Ectodermal cell (in vitro differentiated cells): ENCODE measurements at regions not wholly inside any gene's neighbourhood (a gene's known extent, or its start where the extent isn't known, plus 50 kb on each side); places are given as distances from the start of the nearest gene placed in this dataset.

ENCODE experiments used
- H3K27ac ChIP-seq: 2 replicates; pipeline ENCODE4 v1.7.0; 2013; ENCODE audit warnings: mild to moderate bottlenecking, low read depth, low read length; ENCODE audit not compliant: insufficient read depth, poor library complexity, severe bottlenecking
- H3K27me3 ChIP-seq: 2 replicates; pipeline ENCODE4 v1.7.0; 2013; ENCODE audit warnings: mild to moderate bottlenecking, low read length; ENCODE audit not compliant: insufficient read depth, control insufficient read depth, poor library complexity, severe bottlenecking
- H3K36me3 ChIP-seq: one replicate; pipeline ENCODE4 v1.7.0; 2013; ENCODE audit warnings: low read length; ENCODE audit not compliant: control insufficient read depth, insufficient read depth
- H3K4me1 ChIP-seq: one replicate; pipeline ENCODE4 v1.7.0; 2013; ENCODE audit warnings: low read length; ENCODE audit not compliant: control insufficient read depth, insufficient read depth
- H3K4me3 ChIP-seq: 2 replicates; pipeline ENCODE4 v1.7.0; 2013; ENCODE audit warnings: low read depth, low read length, control low read depth; ENCODE audit not compliant: insufficient read depth
- H3K9me3 ChIP-seq: 2 replicates; pipeline ENCODE4 v1.7.0; 2013; ENCODE audit warnings: mild to moderate bottlenecking, low read length, moderate library complexity; ENCODE audit not compliant: control insufficient read depth
- WGBS, 2 experiments: methylation state at CpG; one replicate each; pipeline ENCODE4 v1.1.7; 2013; ENCODE audit warnings: missing lambda C conversion rate in 2 of 2; 5-methylcytosine and 5-hydroxymethylcytosine counted together

DNA sequence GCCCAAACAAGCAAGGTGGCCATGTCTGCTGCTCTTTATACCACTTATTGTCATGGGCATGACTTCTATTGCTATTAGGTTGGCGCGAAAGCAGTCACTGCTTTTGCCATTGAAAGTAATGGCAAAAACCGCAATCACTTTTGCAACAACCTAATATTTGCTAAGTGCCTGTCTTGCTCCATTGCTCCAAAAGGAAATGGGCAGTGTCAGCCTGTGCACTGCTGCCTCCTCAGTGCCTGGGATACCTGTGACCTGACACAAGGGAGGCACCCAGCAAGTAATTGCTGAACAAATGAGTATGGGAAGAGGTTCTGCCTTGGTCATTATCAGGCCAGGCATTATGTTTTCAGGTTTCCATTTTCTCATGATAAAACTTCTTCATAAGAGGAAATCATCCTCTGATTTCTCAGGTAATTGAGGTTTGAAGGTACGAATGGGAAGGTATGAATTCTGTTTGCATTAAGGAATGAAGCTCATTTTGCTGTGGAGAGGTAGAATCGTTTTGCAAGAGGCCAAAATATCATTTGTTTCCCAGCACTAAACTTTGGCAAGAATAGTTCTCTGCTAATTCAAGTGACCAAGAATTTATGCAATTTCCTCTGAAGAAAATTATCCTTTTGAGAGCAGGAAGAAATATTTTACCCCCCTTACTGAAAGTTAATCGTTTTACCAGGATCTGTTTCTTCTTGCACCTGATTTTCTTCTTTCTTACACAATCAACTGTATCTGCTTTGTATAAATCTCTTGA is 128.4 kb upstream of the SPRY2 start:
- 91 to 96% methylated on average over 6 of the region's 6 CpGs for WGBS, 2 experiments
- Histone ChIP-seq H3K27ac (no peak overlapping the region), H3K4me1 (peaks cover 11% of the 10 kb centered on the region), H3K27me3 (no peaks in the 10 kb centered on the region), H3K36me3 (no peaks in the 10 kb centered on the region), H3K9me3 (no peaks in the 10 kb centered on the region), H3K4me3 (no peak overlapping the region)

GRCh38 chr13:80465321-80465720 is 124.4 kb upstream of the SPRY2 start:
- no peaks in the 10 kb centered on the region for H3K9me3 ChIP-seq
- H3K4me3 ChIP-seq, result no peak overlapping the region
- no peaks in the 10 kb centered on the region for H3K27me3 ChIP-seq
- no peaks in the 10 kb centered on the region for H3K36me3 ChIP-seq
- 85 to 92% methylated on average over 1 to 2 of the region's 2 CpGs for WGBS, 2 experiments
- peaks cover 5% of the 10 kb centered on the region for H3K4me1 ChIP-seq
- H3K27ac ChIP-seq, result no peak overlapping the region

GRCh38 chr13:80463673-80464352 is 122.9 kb upstream of the SPRY2 start:
- 86 to 95% methylated on average over 3 of the region's 3 CpGs for WGBS, 2 experiments
- H3K27ac ChIP-seq, result no peak overlapping the region
- no peak overlapping the region for H3K4me3 ChIP-seq
- peaks cover 5% of the 10 kb centered on the region for H3K4me1 ChIP-seq
- H3K9me3 ChIP-seq, result no peaks in the 10 kb centered on the region
- H3K36me3 ChIP-seq, result no peaks in the 10 kb centered on the region
- no peaks in the 10 kb centered on the region for H3K27me3 ChIP-seq

GRCh38 chr13:80462567-80462966 is 121.6 kb upstream of the SPRY2 start:
- no peaks in the 10 kb centered on the region for H3K4me1 ChIP-seq
- no peaks in the 10 kb centered on the region for H3K27me3 ChIP-seq
- H3K36me3 ChIP-seq, result no peaks in the 10 kb centered on the region
- H3K27ac ChIP-seq, result no peak overlapping the region
- H3K4me3 ChIP-seq, result no peak overlapping the region
- no peaks in the 10 kb centered on the region for H3K9me3 ChIP-seq

- Histone ChIP-seq H3K27ac (no peak overlapping the region), H3K9me3 (no peaks in the 10 kb centered on the region), H3K27me3 (no peaks in the 10 kb centered on the region), H3K4me1 (no peaks in the 10 kb centered on the region), H3K36me3 (no peaks in the 10 kb centered on the region), H3K4me3 (no peak overlapping the region)
- 90 to 97% methylated on average over 1 of the region's 1 CpG for WGBS, 2 experiments
Measured at GRCh38 chr13:80462037-80462436, 121.1 kb upstream of the SPRY2 start.

GRCh38 chr13:80458543-80458942 is 117.6 kb upstream of the SPRY2 start:
- no peaks in the 10 kb centered on the region for H3K36me3 ChIP-seq
- WGBS, 2 experiments, result 83 to 92% methylated on average over 2 of the region's 2 CpGs

DNA sequence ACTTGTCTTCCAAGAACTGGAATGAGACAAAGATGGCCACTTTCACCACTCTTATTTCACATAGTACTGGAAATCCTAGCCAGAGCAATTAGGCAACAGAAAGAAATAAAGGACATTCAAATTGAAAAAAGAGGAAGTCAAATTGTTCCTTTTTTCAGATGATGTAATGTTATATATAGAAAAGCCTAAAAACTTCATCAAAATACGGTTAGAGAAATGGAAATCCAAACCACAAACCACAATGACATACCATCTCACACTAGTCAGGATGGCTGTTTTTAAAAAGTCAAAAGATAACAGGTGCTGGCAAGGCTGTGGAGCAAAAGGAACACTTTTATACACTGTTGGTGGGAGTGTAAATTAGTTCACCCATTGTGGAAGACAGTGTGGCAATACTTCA is 113.3 kb upstream of the SPRY2 start:
- WGBS, 2 experiments, result 100% methylated on average over 1 of the region's 1 CpG
- Histone ChIP-seq H3K27ac (no peak overlapping the region), H3K27me3 (no peaks in the 10 kb centered on the region), H3K4me3 (no peak overlapping the region), H3K4me1 (no peaks in the 10 kb centered on the region), H3K9me3 (no peaks in the 10 kb centered on the region), H3K36me3 (no peaks in the 10 kb centered on the region)

More at GRCh38 chr13:80458543-80458942, 117.6 kb upstream of the SPRY2 start:
- Histone ChIP-seq H3K9me3 (no peaks in the 10 kb centered on the region), H3K27ac (no peak overlapping the region), H3K27me3 (no peaks in the 10 kb centered on the region), H3K4me3 (no peak overlapping the region), H3K4me1 (no peaks in the 10 kb centered on the region)

- H3K9me3 ChIP-seq, result no peaks in the 10 kb centered on the region
- no peak overlapping the region for H3K4me3 ChIP-seq
- no peaks in the 10 kb centered on the region for H3K27me3 ChIP-seq
- 92 to 94% methylated on average over 1 of the region's 1 CpG for WGBS, 2 experiments
- H3K36me3 ChIP-seq, result no peaks in the 10 kb centered on the region
- H3K4me1 ChIP-seq, result no peaks in the 10 kb centered on the region
- H3K27ac ChIP-seq, result no peak overlapping the region
Measured at GRCh38 chr13:80452279-80452678, 111.4 kb upstream of the SPRY2 start.

GRCh38 chr13:80451641-80452040 is 110.7 kb upstream of the SPRY2 start:
- H3K9me3 ChIP-seq, result no peaks in the 10 kb centered on the region
- no peaks in the 10 kb centered on the region for H3K4me1 ChIP-seq

GRCh38 chr13:80450386-80450785 is 109.5 kb upstream of the SPRY2 start:
- Histone ChIP-seq H3K9me3 (no peaks in the 10 kb centered on the region), H3K27me3 (no peaks in the 10 kb centered on the region), H3K4me3 (no peak overlapping the region), H3K27ac (no peak overlapping the region), H3K36me3 (no peaks in the 10 kb centered on the region), H3K4me1 (no peaks in the 10 kb centered on the region)

More at GRCh38 chr13:80451641-80452040, 110.7 kb upstream of the SPRY2 start:
- no peak overlapping the region for H3K4me3 ChIP-seq
- WGBS, 2 experiments, result 92 to 93% methylated on average over 2 of the region's 2 CpGs
- H3K36me3 ChIP-seq, result no peaks in the 10 kb centered on the region
- no peak overlapping the region for H3K27ac ChIP-seq
- no peaks in the 10 kb centered on the region for H3K27me3 ChIP-seq
